ENCODE measurements at regions not wholly inside any gene's neighbourhood (a gene's known extent, or its start where the extent isn't known, plus 50 kb on each side); places are given as distances from the start of the nearest gene placed in this dataset.

DNA sequence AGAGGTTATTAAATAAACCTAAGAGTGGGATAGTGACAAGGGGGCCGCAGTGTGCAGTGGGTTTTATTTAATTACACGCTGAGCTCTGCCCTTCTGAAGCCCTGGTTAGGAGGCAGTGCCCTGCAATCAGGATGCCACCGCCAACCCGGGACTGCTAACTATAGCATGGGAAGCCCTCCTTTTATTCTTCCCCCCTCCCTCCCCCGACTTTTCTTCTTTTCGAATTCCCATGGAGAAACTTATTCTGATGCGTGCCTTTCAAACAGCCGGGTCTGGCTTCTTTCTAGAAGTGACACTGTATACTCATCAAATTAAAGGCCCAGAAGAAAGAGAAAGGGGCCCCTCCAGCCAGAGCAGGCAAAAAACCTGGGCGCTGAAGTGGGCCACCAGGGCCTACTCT lies 91.3 kb upstream of the ANO1 start:
- Mint-ChIP-seq H3K4me1 (peaks cover 13% of the 10 kb centered on the region), H3K27ac (no peak overlapping the region), H3K27me3 (ENCODE audit: insufficient read depth) (peaks cover 87% of the 10 kb centered on the region), H3K9me3 (no peaks in the 10 kb centered on the region), H3K4me3 (peak overlapping the region; percentile 47), H3K36me3 (ENCODE audit: low read depth) (no peaks in the 10 kb centered on the region)
- WGBS, 2 experiments (ENCODE audit: insufficient coverage in 1 of 2, insufficient read length in 1 of 2) = 76 to 81% methylated on average over 6 to 9 of the region's 9 CpGs
- Histone ChIP-seq H3K9ac (ENCODE audit: extremely low read depth, low read length, poor library complexity, severe bottlenecking) (no peak overlapping the region), H3K27me3 (ENCODE audit: control insufficient read depth, insufficient read depth, low read length, poor library complexity, severe bottlenecking) (peaks cover 88% of the 10 kb centered on the region), H3K4me3 (ENCODE audit: low read length) (no peak overlapping the region), H3K27ac (ENCODE audit: low read depth, low read length) (no peak overlapping the region), H3K9me3 (ENCODE audit: control insufficient read depth, low read length) (no peaks in the 10 kb centered on the region), H3K36me3 (ENCODE audit: control insufficient read depth, insufficient read depth, low read length) (no peaks in the 10 kb centered on the region), H3K4me1 (ENCODE audit: control insufficient read depth, insufficient read depth, low read length) (no peaks in the 10 kb centered on the region)
- no peak for DNase-seq
- TF ChIP-seq, protein P1, sequence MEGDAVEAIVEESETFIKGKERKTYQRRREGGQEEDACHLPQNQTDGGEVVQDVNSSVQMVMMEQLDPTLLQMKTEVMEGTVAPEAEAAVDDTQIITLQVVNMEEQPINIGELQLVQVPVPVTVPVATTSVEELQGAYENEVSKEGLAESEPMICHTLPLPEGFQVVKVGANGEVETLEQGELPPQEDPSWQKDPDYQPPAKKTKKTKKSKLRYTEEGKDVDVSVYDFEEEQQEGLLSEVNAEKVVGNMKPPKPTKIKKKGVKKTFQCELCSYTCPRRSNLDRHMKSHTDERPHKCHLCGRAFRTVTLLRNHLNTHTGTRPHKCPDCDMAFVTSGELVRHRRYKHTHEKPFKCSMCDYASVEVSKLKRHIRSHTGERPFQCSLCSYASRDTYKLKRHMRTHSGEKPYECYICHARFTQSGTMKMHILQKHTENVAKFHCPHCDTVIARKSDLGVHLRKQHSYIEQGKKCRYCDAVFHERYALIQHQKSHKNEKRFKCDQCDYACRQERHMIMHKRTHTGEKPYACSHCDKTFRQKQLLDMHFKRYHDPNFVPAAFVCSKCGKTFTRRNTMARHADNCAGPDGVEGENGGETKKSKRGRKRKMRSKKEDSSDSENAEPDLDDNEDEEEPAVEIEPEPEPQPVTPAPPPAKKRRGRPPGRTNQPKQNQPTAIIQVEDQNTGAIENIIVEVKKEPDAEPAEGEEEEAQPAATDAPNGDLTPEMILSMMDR (conservative IDR thresholded peaks at IDR 0.05) = no peak

DNA sequence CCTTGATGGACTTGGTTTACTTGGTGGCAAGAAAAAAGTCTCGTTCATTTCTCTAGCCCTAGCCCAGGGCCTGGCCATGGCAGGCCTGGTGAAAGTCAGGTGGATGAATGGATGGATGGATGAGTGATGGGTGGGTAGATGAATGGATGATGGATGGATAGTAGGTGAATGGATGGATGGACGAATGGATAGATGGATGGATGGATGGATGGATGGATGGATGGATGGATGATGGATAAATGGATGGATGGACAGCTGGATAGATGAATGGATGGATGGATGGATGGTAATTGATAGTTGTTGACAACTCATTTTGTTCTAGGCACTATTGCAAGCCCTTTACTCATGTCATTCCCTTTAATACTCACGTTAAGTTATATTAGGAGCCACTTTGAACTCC lies 86.1 kb upstream of the ANO1 start:
- Mint-ChIP-seq H3K36me3 (ENCODE audit: low read depth) (no peaks in the 10 kb centered on the region), H3K4me3 (no peak overlapping the region), H3K27ac (no peak overlapping the region), H3K4me1 (peaks cover 5% of the 10 kb centered on the region), H3K27me3 (ENCODE audit: insufficient read depth) (peaks cover 57% of the 10 kb centered on the region), H3K9me3 (peaks cover 4% of the 10 kb centered on the region)
- DNase-seq = no peak
- Histone ChIP-seq H3K4me1 (ENCODE audit: control insufficient read depth, insufficient read depth, low read length) (no peaks in the 10 kb centered on the region), H3K36me3 (ENCODE audit: control insufficient read depth, insufficient read depth, low read length) (no peaks in the 10 kb centered on the region), H3K9ac (ENCODE audit: extremely low read depth, low read length, poor library complexity, severe bottlenecking) (no peak overlapping the region), H3K27ac (ENCODE audit: low read depth, low read length) (no peak overlapping the region), H3K4me3 (ENCODE audit: low read length) (no peak overlapping the region), H3K27me3 (ENCODE audit: control insufficient read depth, insufficient read depth, low read length, poor library complexity, severe bottlenecking) (peaks cover 42% of the 10 kb centered on the region), H3K9me3 (ENCODE audit: control insufficient read depth, low read length) (no peaks in the 10 kb centered on the region)
- 85 to 97% methylated on average over 3 of the region's 3 CpGs for WGBS, 2 experiments (ENCODE audit: insufficient coverage in 1 of 2, insufficient read length in 1 of 2)
- TF ChIP-seq, protein P1 (conservative IDR thresholded peaks at IDR 0.05) = no peak

- no peaks in the 10 kb centered on the region for H3K4me1 ChIP-seq (ENCODE audit: control insufficient read depth, insufficient read depth, low read length)
- no peaks in the 10 kb centered on the region for H3K36me3 Mint-ChIP-seq (ENCODE audit: low read depth)
- no peak overlapping the region for H3K27ac ChIP-seq (ENCODE audit: low read depth, low read length)
- no peak overlapping the region for H3K4me3 Mint-ChIP-seq
- 75 to 83% methylated on average over 6 of the region's 6 CpGs for WGBS, 2 experiments (ENCODE audit: insufficient coverage in 1 of 2, insufficient read length in 1 of 2)
- H3K4me3 ChIP-seq (ENCODE audit: low read length) = no peak overlapping the region
- TF ChIP-seq, protein P1 (conservative IDR thresholded peaks at IDR 0.05) = no peak
- H3K27ac Mint-ChIP-seq = no peak overlapping the region
- H3K9me3 Mint-ChIP-seq = peaks cover 4% of the 10 kb centered on the region
- no peak for DNase-seq
- H3K36me3 ChIP-seq (ENCODE audit: control insufficient read depth, insufficient read depth, low read length) = no peaks in the 10 kb centered on the region
- no peaks in the 10 kb centered on the region for H3K9me3 ChIP-seq (ENCODE audit: control insufficient read depth, low read length)
- peaks cover 31% of the 10 kb centered on the region for H3K27me3 ChIP-seq (ENCODE audit: control insufficient read depth, insufficient read depth, low read length, poor library complexity, severe bottlenecking)
- H3K4me1 Mint-ChIP-seq = peaks cover 5% of the 10 kb centered on the region
- H3K27me3 Mint-ChIP-seq (ENCODE audit: insufficient read depth) = peaks cover 52% of the 10 kb centered on the region
- no peak overlapping the region for H3K9ac ChIP-seq (ENCODE audit: extremely low read depth, low read length, poor library complexity, severe bottlenecking)
Measured at GRCh38 chr11:69992943-69993694, 85.0 kb upstream of the ANO1 start.

Measured in endodermal cell (in vitro differentiated cells).